ENCODE measurements at regions not wholly inside any gene's neighbourhood (a gene's known extent, or its start where the extent isn't known, plus 50 kb on each side); places are given as distances from the start of the nearest gene placed in this dataset.

DNA sequence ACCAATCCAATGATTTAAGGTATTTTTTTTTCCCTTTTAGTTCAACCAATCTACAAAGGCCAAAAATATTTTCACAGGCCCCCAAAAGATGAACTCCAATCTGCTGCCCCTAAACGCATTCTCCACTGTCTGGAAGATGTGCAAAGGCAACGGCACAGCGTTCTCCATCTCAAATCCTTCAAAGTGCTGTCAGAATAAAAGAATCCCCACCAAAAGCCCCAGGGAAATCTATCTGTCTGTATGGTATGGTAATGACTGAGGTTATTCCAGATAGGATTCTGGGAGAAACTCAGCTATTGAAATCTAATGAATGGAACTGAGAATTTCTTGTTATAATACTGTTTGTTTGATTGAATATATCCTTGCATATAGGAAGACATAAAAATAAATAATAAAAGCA is 217.8 kb upstream of the CCN2 start:
- H3K27me3 ChIP-seq (replicated peaks; ENCODE audit: control insufficient read depth, insufficient read depth, low read length), result no peaks in the 10 kb centered on the region
- no peak overlapping the region for H3K4me3 ChIP-seq (ENCODE audit: low read length)
- peaks cover 8% of the 10 kb centered on the region for H3K9me3 ChIP-seq (ENCODE audit: control insufficient read depth, low read length)
- H3K4me1 ChIP-seq (ENCODE audit: control insufficient read depth, insufficient read depth, low read length), result no peaks in the 10 kb centered on the region
- H3K9ac ChIP-seq (ENCODE audit: low read length), result no peak overlapping the region
- H3K36me3 ChIP-seq (ENCODE audit: control insufficient read depth, insufficient read depth, low read length, severe bottlenecking), result no peaks in the 10 kb centered on the region
- DNase-seq (ENCODE audit: low read depth), result no peak

DNA sequence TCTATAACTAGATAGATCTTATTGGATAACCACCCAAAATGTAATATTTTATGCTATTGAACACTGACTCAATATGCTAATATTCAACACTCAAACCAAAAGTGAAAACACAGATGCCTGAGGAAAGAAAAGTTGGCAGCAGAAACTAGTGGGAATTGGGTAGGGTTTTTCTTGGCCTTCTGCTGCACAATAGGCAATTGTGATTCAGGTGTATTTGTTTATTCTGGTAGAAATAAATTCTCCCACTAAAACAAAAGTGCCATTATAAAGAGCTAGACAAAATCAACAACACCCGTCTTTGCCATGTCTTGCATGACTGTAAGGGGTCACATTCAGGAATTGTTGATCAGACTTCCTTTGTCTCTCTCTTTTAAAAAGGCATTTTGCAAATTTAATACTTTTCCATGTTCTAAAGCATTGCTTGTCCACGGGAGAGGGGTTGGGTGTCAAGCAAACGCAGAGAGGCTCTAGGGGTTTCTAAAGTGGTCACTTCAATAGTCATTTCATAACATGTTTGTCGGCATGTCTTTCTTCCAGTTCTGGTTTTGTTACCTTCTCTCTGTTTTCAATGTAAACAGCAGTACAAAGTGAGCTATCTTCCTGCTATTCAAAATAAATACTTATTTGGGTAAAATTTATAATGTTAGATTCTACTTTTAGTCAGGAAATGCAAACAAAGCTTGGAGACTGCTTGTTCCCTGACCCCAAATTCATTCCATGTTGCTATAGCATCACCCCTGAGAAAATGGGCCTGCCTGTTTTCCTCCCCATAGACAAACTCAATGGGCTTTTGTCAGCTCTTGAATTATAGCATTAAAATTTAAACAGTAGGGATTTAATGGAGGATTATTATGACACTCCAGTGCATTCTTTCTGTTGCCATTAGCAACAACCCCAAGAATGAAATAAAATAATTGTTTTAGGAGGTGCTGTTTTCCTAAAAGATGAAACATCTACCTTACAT is 217.0 kb upstream of the CCN2 start:
- Histone ChIP-seq H3K9ac (ENCODE audit: low read length) (no peak overlapping the region), H3K4me1 (ENCODE audit: control insufficient read depth, insufficient read depth, low read length) (no peaks in the 10 kb centered on the region), H3K4me3 (ENCODE audit: low read length) (no peak overlapping the region), H3K36me3 (ENCODE audit: control insufficient read depth, insufficient read depth, low read length, severe bottlenecking) (no peaks in the 10 kb centered on the region), H3K27me3 (replicated peaks; ENCODE audit: control insufficient read depth, insufficient read depth, low read length) (no peaks in the 10 kb centered on the region), H3K9me3 (ENCODE audit: control insufficient read depth, low read length) (peaks cover 8% of the 10 kb centered on the region)
- no peak for DNase-seq (ENCODE audit: low read depth)

- Histone ChIP-seq H3K4me1 (ENCODE audit: control insufficient read depth, insufficient read depth, low read length) (no peaks in the 10 kb centered on the region), H3K4me3 (ENCODE audit: low read length) (no peak overlapping the region), H3K27me3 (replicated peaks; ENCODE audit: control insufficient read depth, insufficient read depth, low read length) (no peaks in the 10 kb centered on the region), H3K9me3 (ENCODE audit: control insufficient read depth, low read length) (peaks cover 8% of the 10 kb centered on the region), H3K9ac (ENCODE audit: low read length) (no peak overlapping the region), H3K36me3 (ENCODE audit: control insufficient read depth, insufficient read depth, low read length, severe bottlenecking) (no peaks in the 10 kb centered on the region)
- DNase-seq (ENCODE audit: low read depth), result no peak
Observed at GRCh38 chr6:132166526-132167051, 215.4 kb upstream of the CCN2 start.

- Histone ChIP-seq H3K9ac (ENCODE audit: low read length) (no peak overlapping the region), H3K4me3 (ENCODE audit: low read length) (no peak overlapping the region), H3K36me3 (ENCODE audit: control insufficient read depth, insufficient read depth, low read length, severe bottlenecking) (no peaks in the 10 kb centered on the region), H3K4me1 (ENCODE audit: control insufficient read depth, insufficient read depth, low read length) (no peaks in the 10 kb centered on the region), H3K9me3 (ENCODE audit: control insufficient read depth, low read length) (peaks cover 8% of the 10 kb centered on the region), H3K27me3 (replicated peaks; ENCODE audit: control insufficient read depth, insufficient read depth, low read length) (no peaks in the 10 kb centered on the region)
- DNase-seq (ENCODE audit: low read depth), result no peak
Observed at GRCh38 chr6:132165677-132166076, 214.5 kb upstream of the CCN2 start.

- Histone ChIP-seq H3K36me3 (ENCODE audit: control insufficient read depth, insufficient read depth, low read length, severe bottlenecking) (no peaks in the 10 kb centered on the region), H3K9me3 (ENCODE audit: control insufficient read depth, low read length) (peaks cover 8% of the 10 kb centered on the region), H3K27me3 (replicated peaks; ENCODE audit: control insufficient read depth, insufficient read depth, low read length) (no peaks in the 10 kb centered on the region), H3K4me1 (ENCODE audit: control insufficient read depth, insufficient read depth, low read length) (no peaks in the 10 kb centered on the region), H3K4me3 (ENCODE audit: low read length) (no peak overlapping the region), H3K9ac (ENCODE audit: low read length) (no peak overlapping the region)
- DNase-seq (ENCODE audit: low read depth), result peak; percentile 52
Observed at GRCh38 chr6:132161283-132161682, 210.1 kb upstream of the CCN2 start.

GRCh38 chr6:132153221-132153898 is 202.2 kb upstream of the CCN2 start:
- H3K4me3 ChIP-seq (ENCODE audit: low read length), result peak overlapping the region; percentile 71
- DNase-seq (ENCODE audit: low read depth), result peak; percentile 91
- peak overlapping the region; percentile 80 for H3K9ac ChIP-seq (ENCODE audit: low read length)
- H3K4me1 ChIP-seq (ENCODE audit: control insufficient read depth, insufficient read depth, low read length), result peaks cover 14% of the 10 kb centered on the region
- no peaks in the 10 kb centered on the region for H3K36me3 ChIP-seq (ENCODE audit: control insufficient read depth, insufficient read depth, low read length, severe bottlenecking)
- H3K27me3 ChIP-seq (replicated peaks; ENCODE audit: control insufficient read depth, insufficient read depth, low read length), result no peaks in the 10 kb centered on the region
- no peaks in the 10 kb centered on the region for H3K9me3 ChIP-seq (ENCODE audit: control insufficient read depth, low read length)

- Histone ChIP-seq H3K4me3 (ENCODE audit: low read length) (no peak overlapping the region), H3K36me3 (ENCODE audit: control insufficient read depth, insufficient read depth, low read length, severe bottlenecking) (no peaks in the 10 kb centered on the region), H3K4me1 (ENCODE audit: control insufficient read depth, insufficient read depth, low read length) (peaks cover 18% of the 10 kb centered on the region), H3K27me3 (replicated peaks; ENCODE audit: control insufficient read depth, insufficient read depth, low read length) (no peaks in the 10 kb centered on the region), H3K9ac (ENCODE audit: low read length) (no peak overlapping the region), H3K9me3 (ENCODE audit: control insufficient read depth, low read length) (no peaks in the 10 kb centered on the region)
- peak; percentile 74 for DNase-seq (ENCODE audit: low read depth)
Observed at GRCh38 chr6:132147530-132148011, 196.4 kb upstream of the CCN2 start.

- no peaks in the 10 kb centered on the region for H3K9me3 ChIP-seq (ENCODE audit: control insufficient read depth, low read length)
- H3K4me1 ChIP-seq (ENCODE audit: control insufficient read depth, insufficient read depth, low read length), result peaks cover 18% of the 10 kb centered on the region
- no peak overlapping the region for H3K9ac ChIP-seq (ENCODE audit: low read length)
- no peaks in the 10 kb centered on the region for H3K27me3 ChIP-seq (replicated peaks; ENCODE audit: control insufficient read depth, insufficient read depth, low read length)
- DNase-seq (ENCODE audit: low read depth), result no peak
- H3K4me3 ChIP-seq (ENCODE audit: low read length), result no peak overlapping the region
- H3K36me3 ChIP-seq (ENCODE audit: control insufficient read depth, insufficient read depth, low read length, severe bottlenecking), result no peaks in the 10 kb centered on the region
Observed at GRCh38 chr6:132144456-132144855, 193.3 kb upstream of the CCN2 start.

DNA sequence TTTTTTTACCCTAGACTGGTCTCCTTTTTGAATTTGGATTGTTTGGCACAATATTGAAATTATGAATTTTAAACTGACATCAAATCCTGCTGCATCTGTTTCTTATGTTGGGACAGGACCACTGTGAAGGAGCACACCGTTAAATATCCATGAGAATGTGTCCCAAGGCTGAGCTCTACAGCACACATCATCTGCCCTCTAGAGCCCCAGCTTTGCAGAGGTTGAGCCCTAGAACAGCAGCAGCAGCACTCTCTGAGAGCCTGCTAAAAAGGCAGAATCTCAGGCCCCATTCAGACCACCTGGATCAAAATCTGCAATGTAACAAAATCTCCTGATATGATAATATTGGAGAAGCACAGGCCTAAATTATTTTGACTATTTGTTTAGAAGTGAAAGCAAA is 192.1 kb upstream of the CCN2 start:
- Histone ChIP-seq H3K4me3 (ENCODE audit: low read length) (no peak overlapping the region), H3K9me3 (ENCODE audit: control insufficient read depth, low read length) (no peaks in the 10 kb centered on the region), H3K36me3 (ENCODE audit: control insufficient read depth, insufficient read depth, low read length, severe bottlenecking) (no peaks in the 10 kb centered on the region), H3K4me1 (ENCODE audit: control insufficient read depth, insufficient read depth, low read length) (peaks cover 15% of the 10 kb centered on the region), H3K27me3 (replicated peaks; ENCODE audit: control insufficient read depth, insufficient read depth, low read length) (no peaks in the 10 kb centered on the region), H3K9ac (ENCODE audit: low read length) (no peak overlapping the region)
- no peak for DNase-seq (ENCODE audit: low read depth)

DNA sequence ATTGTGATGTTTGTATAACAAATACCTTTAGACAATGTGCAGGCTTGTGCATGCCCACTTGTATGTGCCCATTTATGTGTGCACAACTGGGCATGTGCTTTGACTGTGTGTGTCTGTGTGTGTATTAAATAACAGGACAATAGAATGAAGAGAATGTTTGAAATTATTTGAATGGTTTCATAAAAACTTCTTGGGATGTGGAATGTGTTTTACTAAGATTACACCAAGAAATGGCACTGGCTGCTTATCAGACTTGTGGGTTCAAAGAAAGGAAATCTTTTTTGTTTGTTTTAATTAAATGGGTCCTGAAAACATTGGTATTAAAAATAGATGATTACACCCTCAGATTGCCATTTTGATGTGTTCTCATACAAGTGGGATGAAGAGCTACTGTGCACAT is 191.6 kb upstream of the CCN2 start:
- H3K4me3 ChIP-seq (ENCODE audit: low read length), result no peak overlapping the region
- no peaks in the 10 kb centered on the region for H3K9me3 ChIP-seq (ENCODE audit: control insufficient read depth, low read length)
- DNase-seq (ENCODE audit: low read depth), result peak; percentile 39
- peaks cover 11% of the 10 kb centered on the region for H3K4me1 ChIP-seq (ENCODE audit: control insufficient read depth, insufficient read depth, low read length)
- no peaks in the 10 kb centered on the region for H3K27me3 ChIP-seq (replicated peaks; ENCODE audit: control insufficient read depth, insufficient read depth, low read length)
- H3K9ac ChIP-seq (ENCODE audit: low read length), result no peak overlapping the region
- H3K36me3 ChIP-seq (ENCODE audit: control insufficient read depth, insufficient read depth, low read length, severe bottlenecking), result no peaks in the 10 kb centered on the region

- Histone ChIP-seq H3K27me3 (replicated peaks; ENCODE audit: control insufficient read depth, insufficient read depth, low read length) (no peaks in the 10 kb centered on the region), H3K9ac (ENCODE audit: low read length) (no peak overlapping the region), H3K36me3 (ENCODE audit: control insufficient read depth, insufficient read depth, low read length, severe bottlenecking) (no peaks in the 10 kb centered on the region), H3K4me3 (ENCODE audit: low read length) (no peak overlapping the region), H3K9me3 (ENCODE audit: control insufficient read depth, low read length) (no peaks in the 10 kb centered on the region), H3K4me1 (ENCODE audit: control insufficient read depth, insufficient read depth, low read length) (peaks cover 6% of the 10 kb centered on the region)
- DNase-seq (ENCODE audit: low read depth), result peak; percentile 40
Observed at GRCh38 chr6:132142308-132142707, 191.1 kb upstream of the CCN2 start.
